OCI-LY7 (cell line): ENCODE measurements at regions not wholly inside any gene's neighbourhood (a gene's known extent, or its start where the extent isn't known, plus 50 kb on each side); places are given as distances from the start of the nearest gene placed in this dataset.

Experiments used
- EZH2phosphoT487 ChIP-seq: fragments of 200-600 bp; sonication (generic); IDR thresholded peaks from 2 replicates; pipeline ENCODE4 v1.6.1; 2018; ENCODE audit warnings: low read depth, borderline replicate concordance, mild to moderate bottlenecking, mixed run types, antibody characterized with exemption, low read length, moderate library complexity, mixed read lengths
- TF ChIP-seq, protein P1 (sequence below): fragments of 200-600 bp; sonication (generic); conservative IDR thresholded peaks from 2 replicates; pipeline ENCODE4 v1.5.1; 2014; ENCODE audit warnings: mild to moderate bottlenecking, antibody characterized with exemption, low read length, moderate library complexity, mixed read lengths

DNA sequence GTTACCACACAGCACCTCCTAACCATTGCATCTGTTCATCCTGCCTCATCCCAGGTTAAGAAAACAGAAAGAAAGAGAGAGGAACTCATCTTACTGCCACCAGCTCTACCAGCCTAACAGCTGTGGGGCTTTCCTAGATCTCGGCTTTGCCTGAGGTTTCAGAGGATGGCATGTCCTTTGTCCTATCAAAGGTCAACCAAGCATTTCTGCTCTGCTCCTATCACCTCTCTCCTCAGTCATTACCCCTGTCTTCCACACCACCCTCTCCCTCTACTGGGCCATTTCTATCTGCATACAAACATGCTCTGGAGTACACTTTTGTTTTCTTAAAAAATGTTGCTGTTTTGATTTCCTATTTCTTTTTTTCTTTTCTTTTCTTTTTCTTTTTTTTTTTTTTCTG, 393.3 kb downstream of the IRS2 start:
- TF ChIP-seq, protein P1, sequence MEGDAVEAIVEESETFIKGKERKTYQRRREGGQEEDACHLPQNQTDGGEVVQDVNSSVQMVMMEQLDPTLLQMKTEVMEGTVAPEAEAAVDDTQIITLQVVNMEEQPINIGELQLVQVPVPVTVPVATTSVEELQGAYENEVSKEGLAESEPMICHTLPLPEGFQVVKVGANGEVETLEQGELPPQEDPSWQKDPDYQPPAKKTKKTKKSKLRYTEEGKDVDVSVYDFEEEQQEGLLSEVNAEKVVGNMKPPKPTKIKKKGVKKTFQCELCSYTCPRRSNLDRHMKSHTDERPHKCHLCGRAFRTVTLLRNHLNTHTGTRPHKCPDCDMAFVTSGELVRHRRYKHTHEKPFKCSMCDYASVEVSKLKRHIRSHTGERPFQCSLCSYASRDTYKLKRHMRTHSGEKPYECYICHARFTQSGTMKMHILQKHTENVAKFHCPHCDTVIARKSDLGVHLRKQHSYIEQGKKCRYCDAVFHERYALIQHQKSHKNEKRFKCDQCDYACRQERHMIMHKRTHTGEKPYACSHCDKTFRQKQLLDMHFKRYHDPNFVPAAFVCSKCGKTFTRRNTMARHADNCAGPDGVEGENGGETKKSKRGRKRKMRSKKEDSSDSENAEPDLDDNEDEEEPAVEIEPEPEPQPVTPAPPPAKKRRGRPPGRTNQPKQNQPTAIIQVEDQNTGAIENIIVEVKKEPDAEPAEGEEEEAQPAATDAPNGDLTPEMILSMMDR = no peak
- TF ChIP-seq EZH2phosphoT487 = no peak
